HL-60 (cell line): ENCODE measurements at regions not wholly inside any gene's neighbourhood (a gene's known extent, or its start where the extent isn't known, plus 50 kb on each side); places are given as distances from the start of the nearest gene placed in this dataset.

Experiments used
- DNase-seq, 2 experiments: peaks; one replicate each; pipeline ENCODE4 v3.0.0-alpha.2; 2010 to 2020; ENCODE audit warnings: low read depth in 1 of 2, low spot score in 1 of 2
- H3K27ac ChIP-seq: fragments of 250-450 bp; sonication (Bioruptor Pico); replicated peaks from 2 replicates; pipeline ENCODE4 v1.5.1; 2020; ENCODE audit warnings: mild to moderate bottlenecking, moderate library complexity
- H3K27me3 ChIP-seq: fragments of 250-450 bp; sonication (Bioruptor Pico); 2 replicates; pipeline ENCODE4 v1.5.1; 2021; ENCODE audit warnings: mild to moderate bottlenecking, moderate library complexity; ENCODE audit not compliant: insufficient read depth, poor library complexity, severe bottlenecking
- H3K4me3 ChIP-seq: replicated peaks from 2 replicates; pipeline ENCODE4 v1.5.1; 2011; ENCODE audit warnings: mild to moderate bottlenecking, control low read depth, low read length; ENCODE audit not compliant: insufficient read depth
- GABPA ChIP-seq: IDR thresholded peaks from 2 replicates; pipeline ENCODE4 v1.6.1; 2012; ENCODE audit warnings: low read depth
- POLR2AphosphoS5 ChIP-seq: IDR thresholded peaks from 2 replicates; pipeline ENCODE4 v1.6.1; 2012; ENCODE audit warnings: low read depth
- SPI1 ChIP-seq: IDR thresholded peaks from 2 replicates; pipeline ENCODE4 v1.6.1; 2012; ENCODE audit warnings: low read depth, mild to moderate bottlenecking, borderline replicate concordance
- TF ChIP-seq, protein P1 (sequence below): IDR thresholded peaks from one replicate; pipeline ENCODE4 v1.5.1; 2011; ENCODE audit warnings: low read length, control low read depth, inconsistent platforms; ENCODE audit not compliant: insufficient read depth
- TF ChIP-seq, protein P2 (sequence below): IDR thresholded peaks from 2 replicates; pipeline ENCODE4 v1.6.1; 2012; ENCODE audit warnings: low read depth; ENCODE audit not compliant: insufficient replicate concordance

DNA sequence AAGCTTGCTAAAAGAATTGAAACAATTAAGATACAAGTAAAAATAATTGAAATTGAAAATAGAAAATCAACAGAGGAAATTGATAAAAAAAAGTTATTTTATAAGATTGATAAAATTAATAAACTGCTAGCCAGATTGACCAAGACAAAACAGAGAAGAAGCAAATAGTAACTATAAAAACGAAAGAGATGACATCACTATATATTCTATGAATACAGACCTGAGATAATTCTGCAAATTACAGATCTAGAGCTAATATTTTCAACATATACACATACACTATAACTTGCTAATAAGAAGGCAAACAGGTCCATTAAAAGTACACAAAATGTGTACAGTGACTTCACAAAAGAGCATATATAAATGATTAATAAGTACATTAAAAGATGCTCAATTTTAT lies 90.1 kb upstream of the RNPC3 start:
- no peaks in the 10 kb centered on the region for H3K27me3 ChIP-seq
- DNase-seq: no peak
- no peak overlapping the region for H3K27ac ChIP-seq
- no peak for TF ChIP-seq POLR2AphosphoS5
- H3K4me3 ChIP-seq: no peak overlapping the region

DNA sequence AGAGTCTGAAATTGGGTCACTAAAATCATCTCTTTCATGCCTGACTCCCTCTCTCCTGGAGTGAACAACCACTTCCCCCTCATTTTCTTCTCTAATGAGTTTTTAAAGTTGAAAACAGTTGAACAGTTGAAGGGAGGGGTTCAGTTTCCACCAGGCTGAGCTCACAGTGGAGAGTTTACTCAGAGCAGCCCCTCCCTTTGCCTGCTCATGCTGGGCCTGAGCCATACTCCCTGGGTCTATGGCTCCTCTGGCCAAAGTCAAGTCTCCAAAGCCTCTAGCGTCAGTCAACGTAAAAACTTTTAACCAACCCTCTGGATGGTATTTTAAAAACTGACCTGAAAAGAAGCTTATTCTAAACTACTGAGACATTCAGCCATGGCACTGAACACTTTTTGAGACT lies 100.8 kb upstream of the RNPC3 start:
- Histone ChIP-seq H3K4me3 (no peak overlapping the region), H3K27me3 (no peaks in the 10 kb centered on the region), H3K27ac (no peak overlapping the region)
- TF ChIP-seq SPI1: no peak
- TF ChIP-seq, protein P1, sequence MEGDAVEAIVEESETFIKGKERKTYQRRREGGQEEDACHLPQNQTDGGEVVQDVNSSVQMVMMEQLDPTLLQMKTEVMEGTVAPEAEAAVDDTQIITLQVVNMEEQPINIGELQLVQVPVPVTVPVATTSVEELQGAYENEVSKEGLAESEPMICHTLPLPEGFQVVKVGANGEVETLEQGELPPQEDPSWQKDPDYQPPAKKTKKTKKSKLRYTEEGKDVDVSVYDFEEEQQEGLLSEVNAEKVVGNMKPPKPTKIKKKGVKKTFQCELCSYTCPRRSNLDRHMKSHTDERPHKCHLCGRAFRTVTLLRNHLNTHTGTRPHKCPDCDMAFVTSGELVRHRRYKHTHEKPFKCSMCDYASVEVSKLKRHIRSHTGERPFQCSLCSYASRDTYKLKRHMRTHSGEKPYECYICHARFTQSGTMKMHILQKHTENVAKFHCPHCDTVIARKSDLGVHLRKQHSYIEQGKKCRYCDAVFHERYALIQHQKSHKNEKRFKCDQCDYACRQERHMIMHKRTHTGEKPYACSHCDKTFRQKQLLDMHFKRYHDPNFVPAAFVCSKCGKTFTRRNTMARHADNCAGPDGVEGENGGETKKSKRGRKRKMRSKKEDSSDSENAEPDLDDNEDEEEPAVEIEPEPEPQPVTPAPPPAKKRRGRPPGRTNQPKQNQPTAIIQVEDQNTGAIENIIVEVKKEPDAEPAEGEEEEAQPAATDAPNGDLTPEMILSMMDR: no peak
- TF ChIP-seq, protein P2, sequence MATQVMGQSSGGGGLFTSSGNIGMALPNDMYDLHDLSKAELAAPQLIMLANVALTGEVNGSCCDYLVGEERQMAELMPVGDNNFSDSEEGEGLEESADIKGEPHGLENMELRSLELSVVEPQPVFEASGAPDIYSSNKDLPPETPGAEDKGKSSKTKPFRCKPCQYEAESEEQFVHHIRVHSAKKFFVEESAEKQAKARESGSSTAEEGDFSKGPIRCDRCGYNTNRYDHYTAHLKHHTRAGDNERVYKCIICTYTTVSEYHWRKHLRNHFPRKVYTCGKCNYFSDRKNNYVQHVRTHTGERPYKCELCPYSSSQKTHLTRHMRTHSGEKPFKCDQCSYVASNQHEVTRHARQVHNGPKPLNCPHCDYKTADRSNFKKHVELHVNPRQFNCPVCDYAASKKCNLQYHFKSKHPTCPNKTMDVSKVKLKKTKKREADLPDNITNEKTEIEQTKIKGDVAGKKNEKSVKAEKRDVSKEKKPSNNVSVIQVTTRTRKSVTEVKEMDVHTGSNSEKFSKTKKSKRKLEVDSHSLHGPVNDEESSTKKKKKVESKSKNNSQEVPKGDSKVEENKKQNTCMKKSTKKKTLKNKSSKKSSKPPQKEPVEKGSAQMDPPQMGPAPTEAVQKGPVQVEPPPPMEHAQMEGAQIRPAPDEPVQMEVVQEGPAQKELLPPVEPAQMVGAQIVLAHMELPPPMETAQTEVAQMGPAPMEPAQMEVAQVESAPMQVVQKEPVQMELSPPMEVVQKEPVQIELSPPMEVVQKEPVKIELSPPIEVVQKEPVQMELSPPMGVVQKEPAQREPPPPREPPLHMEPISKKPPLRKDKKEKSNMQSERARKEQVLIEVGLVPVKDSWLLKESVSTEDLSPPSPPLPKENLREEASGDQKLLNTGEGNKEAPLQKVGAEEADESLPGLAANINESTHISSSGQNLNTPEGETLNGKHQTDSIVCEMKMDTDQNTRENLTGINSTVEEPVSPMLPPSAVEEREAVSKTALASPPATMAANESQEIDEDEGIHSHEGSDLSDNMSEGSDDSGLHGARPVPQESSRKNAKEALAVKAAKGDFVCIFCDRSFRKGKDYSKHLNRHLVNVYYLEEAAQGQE: no peak
- TF ChIP-seq POLR2AphosphoS5: no peak
- TF ChIP-seq GABPA: no peak
- no peak for DNase-seq

DNA sequence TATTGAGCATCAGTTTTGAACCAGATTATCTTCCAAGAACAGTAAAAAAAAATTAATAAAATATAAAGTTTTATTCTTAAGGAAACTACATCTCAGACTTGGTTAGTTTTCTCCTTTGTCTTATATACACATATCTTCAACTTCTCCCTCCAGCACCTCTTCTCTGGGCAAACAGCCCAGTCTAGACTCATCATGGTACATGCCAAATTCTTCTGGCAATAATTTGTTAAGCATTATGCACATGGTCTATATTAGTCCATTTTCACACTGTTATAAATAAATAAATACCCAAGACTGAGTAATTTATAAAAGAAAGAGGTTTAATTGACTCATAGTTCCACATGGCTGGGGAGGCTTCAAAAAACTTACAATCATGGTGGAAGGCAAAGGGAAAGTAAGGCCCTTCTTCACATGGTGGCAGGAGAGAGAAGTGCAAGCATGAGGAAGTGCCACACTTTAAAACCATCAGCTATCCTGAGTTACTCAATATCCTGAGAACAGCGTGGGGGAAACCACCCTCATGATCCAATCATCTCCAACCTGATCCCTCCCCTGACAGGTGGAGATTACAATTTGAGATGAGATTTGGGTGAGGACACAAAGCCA lies 108.7 kb upstream of the RNPC3 start:
- DNase-seq: peak; percentile 5 to 8
- no peak overlapping the region for H3K27ac ChIP-seq
- H3K27me3 ChIP-seq: no peaks in the 10 kb centered on the region
- no peak overlapping the region for H3K4me3 ChIP-seq
- TF ChIP-seq, protein P1: no peak
- TF ChIP-seq, protein P2: no peak
- TF ChIP-seq POLR2AphosphoS5: no peak
- no peak for TF ChIP-seq GABPA
- peak; percentile 72; the same call in 1 of the 2 replicates for TF ChIP-seq SPI1

DNA sequence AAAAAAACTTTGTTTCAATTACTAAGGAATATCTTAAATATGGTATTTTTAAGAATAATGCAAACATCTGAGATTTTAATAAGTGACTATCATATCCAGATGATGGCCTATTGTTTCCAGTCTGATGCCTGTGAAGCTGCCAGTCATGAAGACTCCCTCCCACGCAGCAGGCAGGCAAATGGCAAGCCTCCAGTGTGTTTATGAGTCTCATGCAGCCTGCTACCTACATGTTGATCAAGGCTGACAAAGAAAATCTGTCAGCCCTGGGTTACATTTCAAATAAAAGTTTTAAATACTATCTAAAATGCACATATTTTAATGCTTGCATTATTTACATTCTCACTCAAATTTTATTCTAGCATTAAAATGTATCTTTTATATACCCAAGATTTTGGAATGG lies 137.6 kb upstream of the RNPC3 start:
- H3K4me3 ChIP-seq: no peak overlapping the region
- DNase-seq: no peak
- TF ChIP-seq POLR2AphosphoS5 (no peak), GABPA (no peak), SPI1 (no peak)
- TF ChIP-seq, protein P2: no peak
- TF ChIP-seq, protein P1: no peak
- no peaks in the 10 kb centered on the region for H3K27me3 ChIP-seq
- H3K27ac ChIP-seq: no peak overlapping the region
